GM19025 (cell line): ENCODE measurements at regions not wholly inside any gene's neighbourhood (a gene's known extent, or its start where the extent isn't known, plus 50 kb on each side); places are given as distances from the start of the nearest gene placed in this dataset.
A peak's percentile ranks its signal among the peaks of the same experiment; 100 is the strongest.
"Not testable (repeated sequence)": the region's sequence is repeated elsewhere in the genome, so short reads cannot be mapped to it uniquely, and the experiment has no call there.

Experiments used
- ATAC-seq: cut with Tn5 transposase; IDR thresholded peaks from one replicate; pipeline ENCODE4 v1.9.1; 2021; ENCODE audit warnings: mild to moderate bottlenecking, low read depth, moderate library complexity; ENCODE audit not compliant: unreplicated experiment

DNA sequence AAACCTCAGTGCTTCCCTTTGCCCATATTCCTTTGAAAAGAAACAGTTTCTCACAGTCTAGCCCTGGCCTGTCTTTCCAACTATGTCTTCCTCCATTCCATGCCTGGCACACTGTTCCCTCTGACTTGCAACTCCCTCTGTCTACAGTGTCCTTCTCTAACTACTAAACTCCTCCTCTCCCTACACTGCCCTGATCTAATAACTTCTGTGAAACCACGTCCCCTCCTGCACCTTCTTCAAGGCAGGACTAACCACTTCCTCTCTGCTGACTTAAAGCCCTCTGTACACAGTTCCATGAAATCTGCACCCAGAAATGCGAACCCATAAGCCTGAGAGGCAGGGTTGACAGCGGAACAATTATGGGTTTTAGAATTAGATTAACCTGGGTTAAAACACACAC, 62.2 kb upstream of the ATP1B1 start:
- peak; percentile 79 for ATAC-seq

DNA sequence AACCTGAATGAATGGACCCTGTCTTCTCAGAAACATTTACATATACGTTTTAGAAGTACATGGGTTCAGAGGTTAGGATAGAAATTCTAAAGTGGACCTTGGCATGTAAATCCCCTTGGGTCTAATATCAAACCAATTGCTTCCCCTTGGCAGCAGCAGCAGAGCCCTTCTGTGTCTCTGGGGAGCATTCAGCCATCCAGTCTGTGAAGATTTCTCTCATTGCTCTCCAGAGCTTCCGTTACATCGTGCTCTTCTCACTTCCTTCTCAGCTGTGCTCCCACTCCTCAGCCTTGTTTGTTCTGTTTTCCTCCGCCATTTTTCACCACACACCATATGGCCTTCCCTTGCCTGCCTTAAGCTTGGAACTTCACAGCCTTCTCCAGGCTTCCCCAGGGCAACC, 61.5 kb upstream of the ATP1B1 start:
- peak; percentile 49 for ATAC-seq

GRCh38 chr1:169046671-169047070, 59.8 kb upstream of the ATP1B1 start:
- ATAC-seq, result no peak

DNA sequence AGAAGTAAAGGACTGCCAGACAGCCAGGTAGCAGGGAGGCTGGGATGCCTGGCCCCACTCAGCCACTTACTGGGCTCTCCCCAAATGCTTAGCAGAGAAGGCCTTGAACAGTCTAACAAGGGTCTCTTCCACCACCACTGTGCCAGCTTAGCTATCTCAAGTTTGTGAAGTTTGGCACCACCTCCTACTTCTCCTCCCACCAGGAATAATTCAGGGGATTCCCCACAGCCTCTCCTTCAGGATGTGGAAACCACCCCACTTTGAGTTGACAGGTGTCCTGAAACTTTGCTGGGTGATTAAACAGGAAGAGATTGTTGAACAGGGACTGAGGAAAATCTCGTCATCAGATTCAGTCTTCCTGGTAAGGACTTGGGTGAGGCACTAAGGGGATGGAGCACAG, 59.4 kb upstream of the ATP1B1 start:
- no peak for ATAC-seq

DNA sequence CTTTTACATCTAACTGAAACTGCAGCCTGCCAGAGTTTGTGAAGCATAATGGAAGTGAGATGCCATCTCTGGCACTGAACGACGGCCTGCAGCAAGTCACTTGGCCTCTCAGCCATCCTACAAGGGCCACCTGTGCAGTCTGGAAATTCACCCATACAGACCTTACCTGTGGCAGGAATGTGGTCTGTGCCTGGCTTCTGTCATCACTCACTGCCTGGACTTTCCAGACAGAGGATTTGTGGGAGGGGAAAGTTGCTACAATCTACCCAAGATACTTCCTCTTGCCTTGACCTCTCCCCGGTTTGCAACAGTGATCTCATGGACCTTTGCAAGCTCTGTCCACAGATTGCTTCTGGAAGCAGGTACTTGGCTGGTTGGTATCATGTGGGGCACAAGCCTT, 58.4 kb upstream of the ATP1B1 start:
- ATAC-seq, result no peak

DNA sequence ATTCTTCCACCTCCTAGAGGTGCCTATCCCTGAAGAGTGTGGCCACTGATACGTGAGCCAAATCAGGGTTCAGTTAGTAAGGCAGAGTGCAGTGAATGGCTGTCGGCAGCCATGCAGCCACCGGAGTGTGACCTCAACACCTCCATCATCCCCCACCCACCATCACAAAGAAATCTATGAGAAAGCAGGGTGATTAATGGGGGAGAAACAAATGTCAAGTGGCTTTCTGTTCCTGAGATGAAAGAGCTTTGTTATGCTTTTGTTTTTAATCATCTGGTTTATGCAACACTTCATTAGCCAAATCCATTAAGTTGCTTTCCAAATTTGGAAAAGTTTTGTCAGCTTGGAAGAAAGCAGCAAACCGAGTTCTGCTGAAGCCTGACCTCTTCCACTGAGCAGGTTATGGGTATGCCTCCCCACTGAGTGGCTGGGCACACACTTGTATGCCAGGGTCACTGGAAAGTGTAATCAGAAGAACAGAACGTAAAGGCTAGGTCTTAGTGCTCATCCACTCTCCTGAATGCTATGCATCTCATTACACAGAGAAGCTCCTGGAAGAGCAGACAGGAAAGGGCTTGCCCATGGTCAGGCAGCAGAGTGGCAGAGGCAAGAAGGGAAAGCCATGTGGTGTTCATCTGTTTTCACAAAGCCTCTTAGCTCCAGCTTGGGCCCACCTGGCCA, 57.1 kb upstream of the ATP1B1 start:
- ATAC-seq, result no peak

DNA sequence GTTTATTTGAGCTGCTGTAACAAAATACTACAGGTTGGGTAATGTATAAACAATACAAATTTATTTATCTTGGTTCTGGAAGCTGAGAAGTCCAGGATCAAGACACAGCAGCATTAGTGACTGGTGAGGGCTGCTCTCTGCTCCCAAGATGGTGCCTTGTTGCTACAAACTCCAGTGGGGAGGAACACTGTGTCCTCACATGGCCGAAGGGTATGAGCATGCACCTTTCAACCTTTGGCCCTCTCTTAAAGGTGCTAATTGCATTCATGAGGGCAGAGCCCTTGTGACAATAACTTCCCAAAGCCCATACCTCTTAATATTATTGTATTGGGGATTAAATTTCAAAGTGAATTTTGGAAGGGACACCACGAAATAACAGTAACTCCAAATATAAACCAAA, 55.3 kb upstream of the ATP1B1 start:
- ATAC-seq, result no peak

DNA sequence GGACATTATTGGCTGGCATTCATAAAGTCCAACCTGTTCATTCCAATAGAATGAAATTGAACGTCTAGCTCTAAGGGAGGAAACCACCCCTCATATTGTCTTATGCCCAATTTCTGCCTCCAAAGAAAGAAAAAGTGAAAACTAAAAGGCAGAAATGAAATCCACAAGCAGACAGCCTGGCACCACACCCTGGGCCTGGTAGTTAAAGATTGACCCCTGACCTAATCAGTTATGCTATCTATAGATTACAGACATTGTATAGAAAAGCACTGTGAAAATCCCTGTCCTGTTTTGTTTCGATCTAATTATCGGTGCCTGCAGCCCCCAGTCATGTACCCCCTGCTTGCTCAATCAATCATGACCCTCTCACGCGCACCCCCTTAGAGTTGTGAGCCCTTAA, 54.3 kb upstream of the ATP1B1 start:
- ATAC-seq, result not testable (repeated sequence)

DNA sequence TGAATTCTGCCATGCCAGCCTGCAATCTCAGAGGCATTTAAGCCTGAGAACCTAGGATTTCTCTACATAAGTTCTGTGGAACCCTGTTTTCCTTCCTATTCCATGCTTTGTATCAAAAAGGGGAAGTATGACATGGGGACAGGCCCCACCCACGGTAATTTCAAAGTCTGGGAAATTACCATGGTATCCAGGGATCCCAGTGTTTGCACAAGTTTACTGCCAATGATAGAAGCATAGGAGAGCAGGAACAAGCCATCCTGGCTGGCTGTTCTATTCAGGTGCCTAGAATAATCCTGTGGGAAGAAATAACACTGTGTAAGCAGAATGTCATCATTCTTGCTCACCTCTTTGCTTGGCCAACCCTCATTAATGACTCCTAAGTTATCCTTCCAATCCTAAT, 53.8 kb upstream of the ATP1B1 start:
- ATAC-seq, result no peak

DNA sequence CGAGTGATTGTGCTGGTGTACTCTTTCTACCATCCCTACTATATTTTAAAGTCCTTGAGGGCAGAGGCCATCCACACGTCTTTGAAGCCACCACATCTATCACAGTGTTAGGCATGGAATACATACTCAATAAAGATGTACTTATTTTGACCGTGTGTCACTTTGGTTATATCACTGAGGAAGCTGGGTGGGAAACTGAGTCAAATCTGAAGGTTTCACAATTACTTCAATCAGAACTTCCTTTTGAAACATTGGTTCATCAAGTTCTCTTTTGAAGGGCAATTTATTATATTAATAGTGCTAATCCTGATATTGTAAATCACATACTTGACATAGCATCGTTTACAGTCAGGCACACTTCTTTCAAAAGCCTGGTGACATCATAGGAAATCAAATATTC, 53.3 kb upstream of the ATP1B1 start:
- ATAC-seq, result no peak
